Activated T-helper 1 cell treated with anti-CD3 and anti-CD28 coated beads, Interleukin-12 subunit alpha, Interleukin-12 subunit beta, Interleukin-2, Interleukin-4 antibody, amounts not matched to agents 30 ng/mL and 10 ng/mL and 1 ng/mL, durations not matched to agents 14 hours and 24 hours and 36 hours (primary cell): ENCODE measurements at regions not wholly inside any gene's neighbourhood (a gene's known extent, or its start where the extent isn't known, plus 50 kb on each side); places are given as distances from the start of the nearest gene placed in this dataset.
"Not testable (repeated sequence)": the region's sequence is repeated elsewhere in the genome, so short reads cannot be mapped to it uniquely, and the experiment has no call there.

Experiments
- DNase-seq: peaks from one replicate; pipeline ENCODE4 v3.0.0; 2021; ENCODE audit warnings: low spot score
- H3K27ac Mint-ChIP-seq: one replicate; pipeline ENCODE4 v1.8.0; 2021; ENCODE audit warnings: mild to moderate bottlenecking, mixed read lengths
- H3K27me3 Mint-ChIP-seq: one replicate; pipeline ENCODE4 v1.8.0; 2022; ENCODE audit warnings: mild to moderate bottlenecking, moderate library complexity, mixed read lengths; ENCODE audit not compliant: insufficient read depth
- H3K36me3 Mint-ChIP-seq: one replicate; pipeline ENCODE4 v1.8.0; 2021; ENCODE audit warnings: low read depth, mixed read lengths
- H3K4me1 Mint-ChIP-seq: one replicate; pipeline ENCODE4 v1.8.0; 2021; ENCODE audit warnings: low read depth, mixed read lengths
- H3K4me3 Mint-ChIP-seq: one replicate; pipeline ENCODE4 v1.8.0; 2021; ENCODE audit warnings: mild to moderate bottlenecking, moderate library complexity, mixed read lengths
- H3K9me3 Mint-ChIP-seq: one replicate; pipeline ENCODE4 v1.8.0; 2021; ENCODE audit warnings: mixed read lengths
- intact Hi-C: fragments of 100-400 bp; cut with micrococcal nuclease; formaldehyde crosslinking; loops from one replicate; pipeline ENCODE4 v1.15.1; 2024

DNA sequence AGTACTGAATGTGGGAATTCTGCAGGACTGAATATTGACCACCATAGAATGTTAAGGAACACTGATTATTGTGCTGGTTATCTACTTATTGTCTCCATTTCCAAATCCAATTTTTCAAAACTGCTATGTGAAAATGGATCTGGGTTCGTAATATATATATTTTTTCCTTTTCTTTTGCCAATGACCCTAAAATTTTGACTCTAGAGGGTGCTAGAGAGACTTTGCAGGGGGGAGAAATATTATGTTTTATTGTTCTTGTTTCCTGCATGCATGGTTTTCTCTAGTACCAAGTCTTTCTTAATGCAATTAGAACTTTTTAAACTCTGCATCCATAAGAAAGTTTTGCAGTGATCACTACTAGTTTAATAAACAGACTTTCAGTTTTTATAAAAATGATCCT is 1256.9 kb downstream of the BRINP3 start:
- H3K36me3 Mint-ChIP-seq, result no peaks in the 10 kb centered on the region
- H3K9me3 Mint-ChIP-seq, result no peaks in the 10 kb centered on the region
- H3K27me3 Mint-ChIP-seq, result no peaks in the 10 kb centered on the region
- DNase-seq, result no peak
- H3K4me3 Mint-ChIP-seq, result no peak overlapping the region
- intact Hi-C loops, result no loop called here
- H3K27ac Mint-ChIP-seq, result no peak overlapping the region
- no peaks in the 10 kb centered on the region for H3K4me1 Mint-ChIP-seq

DNA sequence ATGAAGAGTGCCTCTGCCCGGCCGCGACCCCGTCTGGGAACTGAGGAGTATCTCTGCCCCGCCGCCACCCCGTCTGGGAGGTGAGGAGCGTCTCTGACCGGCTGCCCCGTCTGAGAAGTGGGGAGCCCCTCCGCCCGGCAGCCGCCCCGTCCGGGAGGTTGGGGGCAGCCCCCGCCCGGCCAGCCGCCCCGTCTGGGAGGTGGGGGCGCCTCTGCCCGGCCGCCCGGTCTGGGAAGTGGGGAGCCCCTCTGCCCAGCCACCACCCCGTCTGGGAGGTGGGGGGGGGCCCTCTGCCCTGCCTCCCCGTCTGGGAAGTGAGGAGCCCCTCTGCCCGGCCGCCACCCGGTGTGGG is 1251.9 kb downstream of the BRINP3 start:
- H3K4me3 Mint-ChIP-seq, H3K36me3 Mint-ChIP-seq, H3K27ac Mint-ChIP-seq, intact Hi-C loops, H3K27me3 Mint-ChIP-seq, H3K4me1 Mint-ChIP-seq, H3K9me3 Mint-ChIP-seq, DNase-seq: not testable (repeated sequence)

DNA sequence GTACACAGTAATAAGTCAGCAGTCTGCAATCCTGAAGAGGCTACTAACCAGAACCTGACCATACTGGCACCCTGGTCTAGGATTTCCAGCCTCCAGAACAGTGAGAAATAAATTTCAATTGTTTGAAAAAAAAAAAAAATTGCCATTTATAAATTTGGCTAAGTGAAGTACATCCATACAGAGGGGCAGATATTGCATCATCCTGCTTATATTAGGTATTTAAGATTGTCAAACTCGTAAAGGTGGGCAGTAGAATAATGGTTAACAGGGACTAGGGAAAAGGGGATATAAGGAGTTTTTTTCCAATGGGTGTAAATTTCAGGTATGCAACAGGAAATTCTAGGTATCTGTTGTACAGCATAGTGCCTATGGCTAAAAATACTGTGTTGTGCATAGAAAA is 1250.9 kb downstream of the BRINP3 start:
- no peak overlapping the region for H3K4me3 Mint-ChIP-seq
- no peaks in the 10 kb centered on the region for H3K36me3 Mint-ChIP-seq
- H3K27ac Mint-ChIP-seq, result no peak overlapping the region
- H3K4me1 Mint-ChIP-seq, result no peaks in the 10 kb centered on the region
- intact Hi-C loops, result no loop called here
- H3K27me3 Mint-ChIP-seq, result no peaks in the 10 kb centered on the region
- H3K9me3 Mint-ChIP-seq, result no peaks in the 10 kb centered on the region
- no peak for DNase-seq

DNA sequence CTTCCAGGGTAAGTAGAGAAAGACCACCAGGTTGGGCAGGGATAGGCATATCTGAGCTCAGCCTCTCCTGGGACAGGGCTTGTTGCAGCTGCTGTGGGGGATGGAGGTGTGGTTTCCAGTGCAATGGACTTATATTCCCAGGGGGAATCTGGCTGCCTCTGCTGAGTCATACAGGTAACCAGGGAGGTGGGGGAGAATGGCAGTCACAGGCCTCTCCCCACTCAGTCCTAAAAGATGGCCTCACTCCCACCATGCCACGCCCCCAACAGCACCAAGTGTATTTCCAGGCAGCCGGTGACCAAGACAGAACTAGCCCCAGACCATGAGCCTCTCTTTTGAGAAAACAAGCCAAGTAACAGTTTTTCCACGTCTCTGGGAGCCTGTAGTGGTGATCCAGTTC is 1240.7 kb downstream of the BRINP3 start:
- H3K9me3 Mint-ChIP-seq, result peaks cover 7% of the 10 kb centered on the region
- H3K27me3 Mint-ChIP-seq, result no peaks in the 10 kb centered on the region
- no peak for DNase-seq
- no peak overlapping the region for H3K27ac Mint-ChIP-seq
- no peak overlapping the region for H3K4me3 Mint-ChIP-seq
- no peaks in the 10 kb centered on the region for H3K36me3 Mint-ChIP-seq
- intact Hi-C loops, result no loop called here
- no peaks in the 10 kb centered on the region for H3K4me1 Mint-ChIP-seq

DNA sequence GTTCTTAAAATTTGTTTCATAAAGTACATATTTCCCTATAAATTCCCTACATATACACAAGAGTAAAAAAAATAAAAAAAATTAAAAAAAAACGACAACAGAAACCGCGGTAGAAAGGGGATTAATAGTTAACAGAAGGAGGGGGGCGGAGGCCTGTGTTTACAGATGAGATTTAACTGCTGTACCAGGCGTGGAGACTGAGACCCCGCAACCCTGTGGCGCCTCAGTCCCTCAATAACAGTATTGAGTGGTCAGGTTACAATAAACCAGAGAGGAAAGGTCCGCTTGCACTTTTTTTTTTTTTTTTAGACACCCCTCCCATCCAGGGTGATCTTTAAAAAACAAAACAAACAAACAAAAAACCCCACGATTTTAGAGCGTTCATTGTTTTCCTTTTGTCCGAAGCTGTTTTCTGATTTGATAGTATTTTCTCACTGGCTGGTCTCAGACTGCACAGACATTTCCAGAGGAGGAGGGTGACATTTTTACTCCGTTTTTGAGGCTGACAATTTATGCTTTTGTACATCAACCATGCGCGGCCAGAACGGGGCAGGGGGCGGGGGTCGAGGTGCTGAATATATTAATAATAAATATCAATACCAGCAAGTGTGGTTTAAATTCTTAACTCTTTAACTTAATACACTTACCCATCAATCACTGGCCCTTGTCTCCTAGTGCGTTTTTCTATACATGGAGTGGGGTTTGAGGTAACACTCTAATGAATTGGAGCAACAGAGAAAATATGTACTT is 1223.9 kb downstream of the BRINP3 start:
- Mint-ChIP-seq H3K27me3 (no peaks in the 10 kb centered on the region), H3K27ac (no peak overlapping the region), H3K9me3 (peaks cover 3% of the 10 kb centered on the region), H3K36me3 (no peaks in the 10 kb centered on the region), H3K4me1 (no peaks in the 10 kb centered on the region), H3K4me3 (no peak overlapping the region)
- DNase-seq, result no peak
- intact Hi-C loops, result no loop called here

DNA sequence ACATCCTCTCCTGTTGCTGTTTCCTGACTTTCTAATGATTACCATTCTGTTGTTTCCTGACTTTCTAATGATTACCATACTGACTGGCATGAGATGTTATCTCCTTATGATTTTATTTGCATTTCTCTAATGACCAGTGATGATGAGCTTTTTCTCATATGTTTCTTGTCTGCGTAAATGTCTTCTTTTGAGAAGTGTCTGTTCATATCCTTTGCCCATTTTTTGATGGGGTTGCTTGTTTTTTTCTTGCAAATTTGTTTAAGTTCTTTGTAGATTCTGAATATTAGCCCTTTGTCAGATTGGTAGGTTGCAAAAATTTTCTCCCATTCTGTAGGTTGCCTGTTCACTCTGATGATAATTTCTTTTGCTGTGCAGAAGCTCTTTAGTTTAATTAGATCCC is 1216.5 kb downstream of the BRINP3 start:
- H3K27ac Mint-ChIP-seq, DNase-seq, H3K4me1 Mint-ChIP-seq, H3K36me3 Mint-ChIP-seq, H3K27me3 Mint-ChIP-seq, intact Hi-C loops, H3K4me3 Mint-ChIP-seq: not testable (repeated sequence)
- peaks cover 15% of the 10 kb centered on the region for H3K9me3 Mint-ChIP-seq

DNA sequence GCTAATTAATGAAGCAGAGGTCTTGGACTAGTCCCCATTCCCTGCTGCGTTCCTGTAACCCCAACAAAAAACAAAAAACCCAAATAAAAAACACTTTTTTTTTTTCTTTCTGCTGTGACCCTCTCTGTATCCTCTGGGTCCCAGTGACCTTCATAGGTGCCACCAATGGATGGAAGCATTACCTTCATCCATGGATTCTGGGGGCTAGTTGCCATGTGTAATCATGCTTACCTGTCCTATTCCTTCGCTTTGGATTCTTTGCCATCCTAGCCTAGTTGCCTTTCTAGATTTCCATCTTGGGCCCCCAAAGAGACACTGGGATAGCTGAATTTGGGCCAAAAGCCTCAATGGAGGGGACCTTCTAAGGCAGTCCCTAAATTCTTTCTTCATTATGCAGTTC is 1208.7 kb downstream of the BRINP3 start:
- Mint-ChIP-seq H3K36me3 (no peaks in the 10 kb centered on the region), H3K4me1 (no peaks in the 10 kb centered on the region), H3K27ac (no peak overlapping the region), H3K4me3 (no peak overlapping the region), H3K9me3 (peaks cover 17% of the 10 kb centered on the region), H3K27me3 (no peaks in the 10 kb centered on the region)
- intact Hi-C loops, result no loop called here
- no peak for DNase-seq

DNA sequence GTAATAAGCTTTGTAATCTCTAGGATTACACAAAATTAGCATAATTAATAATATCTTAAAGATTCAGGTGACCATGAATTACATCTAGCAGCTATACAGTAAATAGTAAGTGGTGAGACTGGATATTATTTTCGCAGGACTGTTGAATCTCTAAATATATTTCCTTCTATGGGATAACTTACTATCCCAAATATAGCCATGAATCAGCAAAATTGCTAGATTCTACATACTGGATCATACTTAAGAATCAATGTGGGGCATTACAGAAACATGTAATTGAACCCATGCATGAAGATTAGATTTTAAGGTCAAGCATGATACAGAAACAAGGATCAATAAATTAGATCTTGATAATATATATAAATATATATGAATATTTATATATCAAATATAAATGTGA is 1203.4 kb downstream of the BRINP3 start:
- no peak for DNase-seq
- H3K4me1 Mint-ChIP-seq, result no peaks in the 10 kb centered on the region
- no peaks in the 10 kb centered on the region for H3K36me3 Mint-ChIP-seq
- H3K27ac Mint-ChIP-seq, result no peak overlapping the region
- H3K27me3 Mint-ChIP-seq, result no peaks in the 10 kb centered on the region
- no peak overlapping the region for H3K4me3 Mint-ChIP-seq
- intact Hi-C loops, result no loop called here
- H3K9me3 Mint-ChIP-seq, result peaks cover 11% of the 10 kb centered on the region

DNA sequence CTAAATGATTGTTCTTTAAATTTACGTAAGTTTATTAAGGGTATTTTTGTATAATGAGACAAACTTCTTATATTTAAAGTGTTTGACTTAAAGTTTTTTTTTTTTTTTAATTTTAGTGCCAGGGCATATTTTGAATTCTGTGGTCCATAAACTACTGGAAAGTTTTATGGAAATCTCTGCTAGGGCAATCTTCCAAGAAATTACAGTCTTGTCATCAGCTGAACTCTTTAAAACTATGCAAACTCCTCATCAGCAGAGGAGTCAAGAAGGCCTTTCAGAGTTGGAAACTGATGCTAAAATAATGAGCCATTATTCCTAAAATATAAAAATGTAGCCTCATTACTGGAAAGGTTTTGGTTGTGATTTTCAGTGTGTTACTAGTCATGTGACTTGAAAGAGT is 1201.9 kb downstream of the BRINP3 start:
- peaks cover 4% of the 10 kb centered on the region for H3K9me3 Mint-ChIP-seq
- H3K4me1 Mint-ChIP-seq, result no peaks in the 10 kb centered on the region
- intact Hi-C loops, result no loop called here
- no peak overlapping the region for H3K27ac Mint-ChIP-seq
- no peak overlapping the region for H3K4me3 Mint-ChIP-seq
- DNase-seq, result no peak
- no peaks in the 10 kb centered on the region for H3K36me3 Mint-ChIP-seq
- no peaks in the 10 kb centered on the region for H3K27me3 Mint-ChIP-seq

DNA sequence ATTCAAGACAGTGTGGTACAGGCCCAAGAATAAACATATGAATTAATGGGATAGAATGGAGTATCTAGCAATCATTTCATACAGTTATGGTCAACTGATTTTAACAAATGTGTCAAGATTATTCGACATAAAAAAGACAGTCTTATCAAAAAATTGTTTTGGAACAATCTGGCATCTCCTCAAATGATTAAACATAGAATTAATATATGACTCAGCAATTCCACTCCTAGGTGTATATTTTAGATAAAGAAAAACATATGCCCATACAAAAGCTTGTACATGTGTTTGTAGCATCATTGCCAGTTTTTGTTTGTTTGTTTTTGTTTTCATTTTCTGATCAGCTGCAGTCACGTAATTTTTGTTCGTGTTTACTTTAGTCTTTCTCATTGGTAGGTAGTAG is 1188.3 kb downstream of the BRINP3 start:
- intact Hi-C loops, result no loop called here
- no peaks in the 10 kb centered on the region for H3K36me3 Mint-ChIP-seq
- no peaks in the 10 kb centered on the region for H3K27me3 Mint-ChIP-seq
- no peaks in the 10 kb centered on the region for H3K9me3 Mint-ChIP-seq
- no peak overlapping the region for H3K4me3 Mint-ChIP-seq
- DNase-seq, result no peak
- H3K27ac Mint-ChIP-seq, result no peak overlapping the region
- no peaks in the 10 kb centered on the region for H3K4me1 Mint-ChIP-seq

DNA sequence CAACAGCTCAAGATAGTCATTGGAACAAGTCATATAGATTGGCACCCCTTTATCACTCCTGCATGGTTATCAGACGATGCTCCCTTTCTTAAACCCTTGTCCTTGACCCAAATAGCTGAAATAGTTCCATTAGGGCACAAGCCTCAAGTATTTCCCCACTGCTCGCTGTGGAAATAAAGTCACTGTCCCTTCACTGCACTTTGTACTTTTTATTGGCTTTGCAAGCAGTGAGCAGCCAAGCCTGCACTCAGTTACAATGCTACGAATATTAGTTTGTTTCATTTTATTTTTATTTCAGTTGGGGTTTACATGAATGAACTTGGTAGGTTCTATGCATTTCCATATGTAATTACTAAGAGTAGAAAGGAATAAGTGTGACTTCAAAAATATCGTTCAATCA is 1176.4 kb downstream of the BRINP3 start:
- Mint-ChIP-seq H3K27ac (no peak overlapping the region), H3K4me3 (no peak overlapping the region), H3K4me1 (no peaks in the 10 kb centered on the region), H3K9me3 (no peaks in the 10 kb centered on the region), H3K27me3 (no peaks in the 10 kb centered on the region), H3K36me3 (no peaks in the 10 kb centered on the region)
- intact Hi-C loops, result no loop called here
- no peak for DNase-seq

DNA sequence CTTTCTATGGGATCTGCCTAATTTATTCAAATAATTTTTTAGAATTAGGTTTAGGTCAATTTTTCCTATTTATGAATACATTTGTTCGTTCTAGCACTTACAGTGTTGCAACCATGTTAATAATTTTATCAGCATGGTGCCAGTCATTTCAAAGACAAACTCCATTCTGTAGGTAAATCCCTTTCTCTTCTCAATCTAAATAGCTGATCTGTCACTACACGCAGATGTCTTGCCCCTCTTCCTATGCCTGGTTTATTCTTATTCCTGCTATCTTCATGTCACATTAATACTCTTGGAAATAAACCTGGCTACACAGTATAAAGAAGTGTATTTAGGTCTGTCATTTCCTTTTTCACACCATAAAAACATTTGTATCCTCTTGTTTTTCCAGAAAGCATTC is 1172.4 kb downstream of the BRINP3 start:
- Mint-ChIP-seq H3K27ac (no peak overlapping the region), H3K36me3 (no peaks in the 10 kb centered on the region), H3K9me3 (no peaks in the 10 kb centered on the region), H3K4me3 (no peak overlapping the region), H3K4me1 (no peaks in the 10 kb centered on the region), H3K27me3 (no peaks in the 10 kb centered on the region)
- DNase-seq, result no peak
- intact Hi-C loops, result no loop called here

DNA sequence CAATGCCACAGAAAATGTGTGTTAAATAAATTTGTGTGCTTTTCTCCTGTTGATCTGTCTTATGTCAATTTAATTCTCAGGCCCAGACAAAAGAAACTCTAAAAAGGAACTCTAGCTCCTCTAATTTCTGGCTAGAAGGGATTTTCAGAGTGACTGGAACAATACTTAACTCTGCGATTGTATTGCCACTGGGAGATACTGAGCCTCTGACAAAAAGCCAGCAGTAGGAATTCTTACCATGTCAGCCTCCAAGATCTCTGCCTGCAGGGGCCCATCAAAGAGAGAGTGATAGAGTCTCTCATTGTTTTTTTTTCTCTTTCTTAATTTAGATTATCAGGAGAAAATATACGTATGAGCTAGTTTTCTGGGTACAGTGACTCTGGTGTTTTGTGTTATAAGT is 1165.7 kb downstream of the BRINP3 start:
- no peak overlapping the region for H3K27ac Mint-ChIP-seq
- intact Hi-C loops, result no loop called here
- no peaks in the 10 kb centered on the region for H3K4me1 Mint-ChIP-seq
- H3K9me3 Mint-ChIP-seq, result no peaks in the 10 kb centered on the region
- H3K36me3 Mint-ChIP-seq, result no peaks in the 10 kb centered on the region
- H3K27me3 Mint-ChIP-seq, result no peaks in the 10 kb centered on the region
- H3K4me3 Mint-ChIP-seq, result no peak overlapping the region
- DNase-seq, result no peak

DNA sequence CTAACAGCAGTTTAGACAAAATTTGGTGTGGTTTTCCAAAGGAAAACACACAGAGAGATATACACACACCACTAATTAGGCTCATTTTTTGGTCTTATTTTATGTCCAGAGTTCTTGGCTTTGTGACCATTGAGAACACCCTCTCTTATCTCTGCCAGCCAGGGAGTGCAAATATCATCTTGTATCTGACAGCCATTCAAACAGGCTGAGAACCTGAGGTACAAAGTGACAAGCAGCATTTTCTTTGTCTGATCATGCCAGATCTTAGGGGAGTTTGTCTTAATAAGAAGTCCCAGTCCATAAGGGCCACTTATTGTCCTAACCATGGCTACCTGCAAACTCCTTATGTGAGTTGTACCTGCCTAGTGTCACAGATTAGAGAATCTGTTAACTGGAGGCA is 1165.2 kb downstream of the BRINP3 start:
- no peak for DNase-seq
- Mint-ChIP-seq H3K27me3 (no peaks in the 10 kb centered on the region), H3K4me3 (no peak overlapping the region), H3K36me3 (no peaks in the 10 kb centered on the region), H3K9me3 (no peaks in the 10 kb centered on the region), H3K4me1 (no peaks in the 10 kb centered on the region), H3K27ac (no peak overlapping the region)
- intact Hi-C loops, result no loop called here
